22Rv1 (cell line): ENCODE measurements at regions not wholly inside any gene's neighbourhood (a gene's known extent, or its start where the extent isn't known, plus 50 kb on each side); places are given as distances from the start of the nearest gene placed in this dataset.

Source experiments
- CTCF ChIP-seq: fragments of 450-650 bp; IDR thresholded peaks from 2 replicates; pipeline ENCODE4 v1.5.1; 2017; ENCODE audit warnings: mild to moderate bottlenecking
- ZFX ChIP-seq: fragments of 450-650 bp; IDR thresholded peaks from 2 replicates; pipeline ENCODE4 v1.6.1; 2017; ENCODE audit warnings: antibody characterized with exemption, borderline replicate concordance

- TF ChIP-seq CTCF (no peak), ZFX (no peak)
These were observed 938.0 kb downstream of the GALC start for GRCh38 chr14:87055007-87055406.
